Stomach (tissue), 8 donors: ENCODE measurements at regions not wholly inside any gene's neighbourhood (a gene's known extent, or its start where the extent isn't known, plus 50 kb on each side); places are given as distances from the start of the nearest gene placed in this dataset.

Experiments used
- DNase-seq, 2 donors: peaks; one replicate each; pipeline versions ENCODE4 v3.0.0 to v3.0.0-alpha.2; 2013 to 2019
- H3K27ac ChIP-seq, 5 donors: fragments of 200-600 bp in 4 of 5; sonication (generic) in 4 of 5; one replicate each; pipeline ENCODE4 v1.5.1; 2013 to 2019; ENCODE audit warnings: mild to moderate bottlenecking in 1 of 5, moderate library complexity in 1 of 5
- H3K27me3 ChIP-seq, 3 donors: fragments of 200-600 bp; sonication (generic); one replicate each; pipeline ENCODE4 v1.5.1; 2017 to 2019; ENCODE audit warnings: mixed run types in 1 of 3
- H3K36me3 ChIP-seq, 4 donors: fragments of 200-600 bp; sonication (generic); 1 replicate in 3 of 4; 2 replicates in 1 of 4; pipeline ENCODE4 v1.5.1; 2016 to 2019
- H3K4me1 ChIP-seq, 4 donors: fragments of 200-600 bp; sonication (generic); one replicate each; pipeline ENCODE4 v1.5.1; 2016 to 2019
- H3K4me3 ChIP-seq, 4 donors: fragments of 200-600 bp; sonication (generic) in 3 of 4; one replicate each; pipeline ENCODE4 v1.5.1; 2016 to 2019; ENCODE audit warnings: mild to moderate bottlenecking in 1 of 4
- H3K9me3 ChIP-seq, 4 donors: fragments of 200-600 bp; sonication (generic); one replicate each; pipeline ENCODE4 v1.5.1; 2016 to 2019
- CTCF ChIP-seq, 7 experiments: fragments of 450-650 bp in 4 of 7; fragments of 200-600 bp in 3 of 7; sonication (generic) in 3 of 7; IDR thresholded peaks; one replicate each; pipeline ENCODE4 v1.5.1; 2016 to 2019; ENCODE audit warnings: antibody characterized with exemption in 7 of 7, control low read depth in 2 of 7, mild to moderate bottlenecking in 1 of 7
- EP300 ChIP-seq: sonication (generic); formaldehyde crosslinking; IDR thresholded peaks from one replicate; pipeline ENCODE4 v1.6.1; 2017; ENCODE audit warnings: antibody characterized with exemption
- POLR2A ChIP-seq, 4 donors: fragments of 450-650 bp; IDR thresholded peaks; one replicate each; pipeline ENCODE4 v1.6.1; 2016; ENCODE audit warnings: antibody characterized with exemption in 4 of 4, control low read depth in 2 of 4, mild to moderate bottlenecking in 1 of 4, moderate library complexity in 1 of 4
- POLR2AphosphoS5 ChIP-seq, 3 donors: sonication (generic); formaldehyde crosslinking; IDR thresholded peaks; one replicate each; pipeline ENCODE4 v1.6.1; 2016; ENCODE audit warnings: antibody characterized with exemption in 3 of 3
- WGBS, 5 donors: extraction: QIAGEN DNeasy Blood & Tissue Kit in 3 of 5; methylation state at CpG; one replicate each; pipeline versions ENCODE4 v1.1.5 to v1.1.7; 2013 to 2018; 5-methylcytosine and 5-hydroxymethylcytosine counted together
- intact Hi-C: fragments of 100-400 bp; cut with DNase I; formaldehyde crosslinking; loops from one replicate; pipeline ENCODE4 v1.15.1; 2023; ENCODE audit warnings: low total_unique reads
- donor health status: healthy with polysubstance abuse.
- donor health status: Bipolar disorder and iron deficiency.
- donor health status: healthy.

DNA sequence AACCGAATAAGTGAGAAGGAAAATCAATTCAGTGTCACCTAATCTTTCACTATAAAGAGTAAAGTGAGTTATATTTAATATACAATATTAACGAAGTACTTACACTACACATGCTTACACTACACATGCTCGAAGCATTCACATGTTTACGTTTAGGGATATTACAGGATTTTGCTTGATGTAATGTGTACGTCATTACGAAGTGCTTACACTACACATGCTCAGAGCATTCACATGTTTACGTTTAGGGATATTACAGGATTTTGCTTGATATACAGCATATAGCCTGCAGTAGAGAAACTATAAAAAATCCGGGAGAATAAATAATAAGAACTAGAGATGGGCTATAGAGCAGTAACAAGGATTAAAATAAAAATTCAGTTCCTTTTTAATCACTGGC lies 538.8 kb upstream of the CXADR start:
- intact Hi-C loops, result no loop called here
- 64 to 86% (median 82%) methylated on average over 8 of the region's 8 CpGs for WGBS, 5 donors

DNA sequence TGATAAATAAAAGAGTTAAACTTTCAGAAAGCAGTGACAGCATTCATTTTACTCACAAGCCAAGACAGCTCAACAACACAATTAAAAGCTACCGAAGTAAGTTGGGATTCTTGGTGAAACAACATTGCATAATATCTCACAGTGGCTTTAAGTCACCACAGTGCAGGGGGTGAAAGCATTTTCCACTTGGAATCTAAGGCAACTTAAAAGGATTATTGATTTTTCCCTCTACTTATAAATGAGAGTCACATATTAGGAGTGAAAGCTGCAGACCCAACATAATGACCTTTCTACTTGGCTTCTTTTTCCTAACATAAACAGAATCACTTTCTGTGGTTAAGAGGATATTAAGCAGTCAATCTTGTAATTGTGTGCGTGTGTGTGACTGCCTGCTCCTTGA lies 536.6 kb upstream of the CXADR start:
- no peak overlapping the region for H3K27ac ChIP-seq
- no peaks in the 10 kb centered on the region for H3K9me3 ChIP-seq
- H3K27me3 ChIP-seq, result no peaks in the 10 kb centered on the region
- 12 to 30% (median 18%) methylated on average over 2 of the region's 2 CpGs for WGBS, 5 donors
- TF ChIP-seq POLR2A (IDR thresholded peaks at IDR 0.05), result no peak
- no peak for TF ChIP-seq EP300
- intact Hi-C loops, result no loop called here
- DNase-seq, result no peak
- H3K36me3 ChIP-seq, result no peaks in the 10 kb centered on the region
- no peak overlapping the region for H3K4me3 ChIP-seq
- H3K4me1 ChIP-seq, result peaks cover 0 to 4% (median 0%) of the 10 kb centered on the region in 4 donors

More for the DNA sequence above, 538.8 kb upstream of the CXADR start:
- Histone ChIP-seq H3K4me3 (no peak overlapping the region), H3K27ac (no peak overlapping the region), H3K27me3 (no peaks in the 10 kb centered on the region), H3K36me3 (no peaks in the 10 kb centered on the region), H3K9me3 (no peaks in the 10 kb centered on the region), H3K4me1 (peaks cover 0 to 4% (median 0%) of the 10 kb centered on the region in 4 donors)
- TF ChIP-seq EP300 (no peak), POLR2AphosphoS5 (IDR thresholded peaks at IDR 0.05) (no peak), CTCF (IDR thresholded peaks at IDR 0.05) (no peak), POLR2A (IDR thresholded peaks at IDR 0.05) (no peak)
- DNase-seq, result peak in 1 of 2 donors; percentile 30

GRCh38 chr21:16978309-16978895 lies 534.4 kb upstream of the CXADR start:
- DNase-seq, result peak in 1 of 2 donors; percentile 13
- intact Hi-C loops, result no loop called here
- TF ChIP-seq POLR2AphosphoS5 (IDR thresholded peaks at IDR 0.05) (no peak), EP300 (no peak), CTCF (IDR thresholded peaks at IDR 0.05) (no peak), POLR2A (IDR thresholded peaks at IDR 0.05) (no peak)

DNA sequence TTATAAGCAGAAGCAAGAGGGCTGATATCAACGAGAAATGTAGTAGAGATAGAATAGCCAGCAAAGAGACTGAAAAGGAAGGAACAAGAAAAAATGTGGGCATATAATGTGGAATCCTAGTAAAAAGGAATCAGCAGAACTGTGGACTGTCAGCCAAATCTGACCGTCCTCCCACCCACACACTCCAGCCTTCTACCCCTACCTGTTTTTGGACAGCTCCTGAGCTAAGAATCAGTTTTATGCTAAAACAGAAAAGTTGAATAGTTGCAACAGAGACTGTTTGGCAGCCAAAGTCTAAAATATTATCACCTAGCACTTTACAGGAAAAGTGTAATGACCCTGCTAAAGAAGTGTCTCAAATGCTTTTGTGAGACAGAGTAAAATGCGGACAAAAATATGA lies 533.3 kb upstream of the CXADR start:
- H3K27me3 ChIP-seq, result no peaks in the 10 kb centered on the region
- no peaks in the 10 kb centered on the region for H3K9me3 ChIP-seq
- WGBS, 5 donors, result 81 to 90% (median 88%) methylated on average over 3 of the region's 3 CpGs
- DNase-seq, result no peak
- no peaks in the 10 kb centered on the region for H3K36me3 ChIP-seq
- TF ChIP-seq CTCF (IDR thresholded peaks at IDR 0.05) (no peak), POLR2A (IDR thresholded peaks at IDR 0.05) (no peak), POLR2AphosphoS5 (IDR thresholded peaks at IDR 0.05) (no peak), EP300 (no peak)
- no peak overlapping the region for H3K4me3 ChIP-seq
- intact Hi-C loops, result no loop called here
- H3K4me1 ChIP-seq, result peaks cover 0 to 4% (median 0%) of the 10 kb centered on the region in 4 donors
- H3K27ac ChIP-seq, result no peak overlapping the region

More at GRCh38 chr21:16978309-16978895, 534.4 kb upstream of the CXADR start:
- Histone ChIP-seq H3K4me1 (peaks cover 0 to 4% (median 0%) of the 10 kb centered on the region in 4 donors), H3K27ac (no peak overlapping the region), H3K4me3 (no peak overlapping the region), H3K27me3 (no peaks in the 10 kb centered on the region), H3K9me3 (no peaks in the 10 kb centered on the region), H3K36me3 (no peaks in the 10 kb centered on the region)
- 86 to 88% (median 87%) methylated on average over 2 to 4 of the region's 4 CpGs for WGBS, 5 donors

DNA sequence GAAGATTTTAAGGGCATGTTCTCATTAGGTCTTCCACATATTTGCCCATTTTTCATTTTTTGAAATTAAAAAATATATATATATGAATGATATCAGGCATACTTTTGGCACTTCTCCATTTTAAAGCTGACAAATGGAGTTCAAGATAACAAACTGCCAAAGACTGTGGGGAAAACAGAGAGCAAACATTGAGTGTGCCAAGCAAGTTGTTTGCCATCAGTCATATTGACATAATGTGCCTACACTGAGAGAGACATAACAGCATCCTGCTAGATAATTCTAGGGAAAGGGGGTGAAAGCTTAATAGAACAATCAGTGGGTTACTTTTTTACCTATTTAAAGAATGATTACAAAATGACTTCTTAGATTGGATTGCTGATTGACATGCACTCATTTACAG lies 529.4 kb upstream of the CXADR start:
- no peak for TF ChIP-seq POLR2A (IDR thresholded peaks at IDR 0.05)
- TF ChIP-seq EP300, result no peak
- no peak for TF ChIP-seq POLR2AphosphoS5 (IDR thresholded peaks at IDR 0.05)
- no peak for TF ChIP-seq CTCF (IDR thresholded peaks at IDR 0.05)
- Histone ChIP-seq H3K27me3 (no peaks in the 10 kb centered on the region), H3K36me3 (no peaks in the 10 kb centered on the region), H3K9me3 (no peaks in the 10 kb centered on the region), H3K4me3 (no peak overlapping the region), H3K4me1 (no peaks in the 10 kb centered on the region), H3K27ac (no peak overlapping the region)
- no peak for DNase-seq
- intact Hi-C loops, result no loop called here
